Rectal smooth muscle tissue (tissue), 1 donor: ENCODE measurements at regions not wholly inside any gene's neighbourhood (a gene's known extent, or its start where the extent isn't known, plus 50 kb on each side); places are given as distances from the start of the nearest gene placed in this dataset.
"Not testable (repeated sequence)": the region's sequence is repeated elsewhere in the genome, so short reads cannot be mapped to it uniquely, and the experiment has no call there.

Source experiments
- H3K27ac ChIP-seq: one replicate; pipeline ENCODE4 v1.7.0; 2013; ENCODE audit warnings: low read depth, low read length, inconsistent platforms
- H3K27me3 ChIP-seq: one replicate; pipeline ENCODE4 v1.7.0; 2013; ENCODE audit warnings: low read length; ENCODE audit not compliant: control insufficient read depth, insufficient read depth
- H3K36me3 ChIP-seq: one replicate; pipeline ENCODE4 v1.7.0; 2013; ENCODE audit warnings: low read length; ENCODE audit not compliant: control insufficient read depth, insufficient read depth
- H3K4me1 ChIP-seq: one replicate; pipeline ENCODE4 v1.7.0; 2013; ENCODE audit warnings: low read length; ENCODE audit not compliant: control insufficient read depth, insufficient read depth
- H3K4me3 ChIP-seq: one replicate; pipeline ENCODE4 v1.7.0; 2013; ENCODE audit warnings: low read length
- H3K9ac ChIP-seq: one replicate; pipeline ENCODE4 v1.7.0; 2013; ENCODE audit warnings: low read length

DNA sequence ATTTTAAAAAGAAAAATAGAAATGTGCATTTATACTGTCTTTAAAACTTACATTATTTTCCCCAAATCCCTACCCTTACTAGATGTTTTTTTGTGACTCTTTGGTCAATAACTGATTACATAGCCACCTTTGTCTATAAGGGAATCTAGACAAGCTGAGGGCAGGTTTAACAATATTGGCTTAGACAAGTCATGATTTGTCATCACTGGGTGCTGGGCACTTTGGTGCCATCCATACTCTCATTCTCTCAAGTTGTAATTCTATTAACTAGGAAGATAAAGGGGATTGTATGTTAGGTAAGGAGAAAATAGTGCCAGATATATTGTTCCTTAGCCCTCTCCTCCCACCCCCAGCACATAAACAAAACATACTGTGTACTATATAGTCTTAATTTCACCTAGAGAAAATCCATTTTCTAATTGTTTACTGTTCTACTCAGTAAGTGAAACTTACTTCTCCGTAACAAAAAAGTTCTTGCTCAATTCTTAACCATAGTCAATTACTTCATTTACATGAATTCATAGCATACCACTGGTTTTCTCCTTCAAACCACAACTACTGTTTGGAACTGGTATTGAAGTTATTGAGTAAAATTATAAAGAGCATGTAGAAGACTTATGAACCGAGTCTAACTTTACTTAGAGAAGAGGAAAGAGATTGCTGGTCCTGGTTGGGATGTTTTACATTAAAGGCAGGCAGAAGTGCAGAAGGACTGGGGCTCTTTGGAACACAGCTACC lies 877.1 kb downstream of the PDCD6IP start:
- no peak overlapping the region for H3K27ac ChIP-seq
- H3K9ac ChIP-seq = no peak overlapping the region
- no peaks in the 10 kb centered on the region for H3K27me3 ChIP-seq
- H3K4me1 ChIP-seq = no peaks in the 10 kb centered on the region
- H3K4me3 ChIP-seq = no peak overlapping the region
- H3K36me3 ChIP-seq = no peaks in the 10 kb centered on the region

DNA sequence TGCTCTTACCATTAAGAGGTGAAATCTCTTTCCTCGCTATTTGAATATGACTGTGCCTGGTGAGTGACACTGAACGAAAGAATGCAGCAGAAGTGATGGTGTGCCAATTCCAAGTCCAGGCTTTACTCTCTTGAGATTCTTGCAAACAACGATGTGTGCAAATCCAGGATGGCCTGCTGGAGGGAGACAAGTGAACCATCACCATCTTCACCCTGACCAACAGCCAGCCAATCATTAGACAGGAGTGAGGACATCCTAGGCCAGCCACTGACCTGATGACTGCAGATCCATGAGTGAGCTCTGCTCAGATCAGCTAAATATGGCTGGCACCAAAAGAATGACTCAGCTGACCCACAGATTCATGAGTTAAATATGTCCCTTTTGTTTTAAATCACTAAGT lies 878.0 kb downstream of the PDCD6IP start:
- Histone ChIP-seq H3K36me3 (no peaks in the 10 kb centered on the region), H3K9ac (no peak overlapping the region), H3K4me3 (no peak overlapping the region), H3K4me1 (no peaks in the 10 kb centered on the region), H3K27ac (no peak overlapping the region), H3K27me3 (no peaks in the 10 kb centered on the region)

DNA sequence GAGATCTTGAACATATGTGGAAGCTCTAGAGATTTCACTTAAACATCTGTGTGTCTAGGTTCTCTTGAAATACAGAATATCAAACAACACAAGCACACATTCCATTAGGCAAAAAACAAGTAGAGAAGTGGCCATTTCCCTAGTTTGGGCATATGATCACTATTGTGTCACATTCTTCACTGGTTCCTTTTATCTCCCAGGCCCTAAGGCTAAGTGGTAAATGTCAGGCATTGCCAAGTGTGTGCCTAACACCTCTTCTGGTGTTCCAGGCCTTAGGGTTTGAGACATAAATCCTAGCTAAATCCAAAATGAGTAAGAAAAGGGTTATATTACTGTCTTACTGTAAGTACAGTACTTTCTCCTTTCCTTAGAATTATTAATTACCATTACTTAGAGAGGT lies 880.1 kb downstream of the PDCD6IP start:
- H3K27me3 ChIP-seq = no peaks in the 10 kb centered on the region
- no peaks in the 10 kb centered on the region for H3K4me1 ChIP-seq
- H3K4me3 ChIP-seq = no peak overlapping the region
- no peak overlapping the region for H3K27ac ChIP-seq
- H3K9ac ChIP-seq = no peak overlapping the region
- H3K36me3 ChIP-seq = no peaks in the 10 kb centered on the region

DNA sequence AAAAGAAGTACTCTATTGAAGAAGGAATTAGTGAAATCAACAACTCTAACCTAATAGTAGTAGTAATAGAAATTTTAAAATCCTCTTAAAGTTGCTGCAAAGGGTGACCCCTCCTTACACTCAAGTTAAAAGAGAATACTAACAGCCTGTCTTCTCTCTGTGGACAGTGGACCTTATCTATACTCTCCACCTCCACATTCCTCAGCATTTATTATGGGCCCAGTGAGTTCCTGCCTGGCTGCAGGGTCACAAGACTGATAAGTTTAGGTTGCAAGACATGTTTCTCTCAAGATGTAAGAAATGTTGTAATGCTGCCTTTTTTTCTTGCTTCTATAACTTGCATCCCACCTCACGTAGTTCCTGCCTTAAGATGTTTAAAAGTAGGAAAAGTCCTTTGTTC lies 880.6 kb downstream of the PDCD6IP start:
- not testable (repeated sequence) for H3K36me3 ChIP-seq, H3K27ac ChIP-seq, H3K4me1 ChIP-seq, H3K9ac ChIP-seq, H3K27me3 ChIP-seq, H3K4me3 ChIP-seq

DNA sequence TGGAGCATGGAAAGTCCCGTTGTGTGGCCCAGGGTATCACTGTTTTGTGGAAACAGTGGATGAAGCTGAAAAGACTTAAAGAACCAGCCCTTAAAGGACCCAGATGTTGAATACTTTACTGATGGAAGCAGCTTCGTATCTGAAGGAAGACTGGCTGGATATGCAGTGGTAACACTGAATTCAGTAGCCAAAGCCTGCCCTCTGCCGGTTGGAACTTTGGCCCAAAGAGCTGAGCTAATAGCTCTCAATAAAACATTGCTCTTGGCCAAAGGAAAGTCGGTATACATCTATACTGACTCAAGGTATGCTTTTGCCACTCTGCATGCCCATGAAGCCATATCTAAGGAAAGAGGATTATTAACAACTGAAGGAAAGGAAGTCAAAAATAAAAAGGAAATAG lies 885.4 kb downstream of the PDCD6IP start:
- H3K36me3 ChIP-seq = no peaks in the 10 kb centered on the region
- no peak overlapping the region for H3K9ac ChIP-seq
- H3K4me1 ChIP-seq = no peaks in the 10 kb centered on the region
- H3K27me3 ChIP-seq = no peaks in the 10 kb centered on the region
- no peak overlapping the region for H3K27ac ChIP-seq
- no peak overlapping the region for H3K4me3 ChIP-seq

DNA sequence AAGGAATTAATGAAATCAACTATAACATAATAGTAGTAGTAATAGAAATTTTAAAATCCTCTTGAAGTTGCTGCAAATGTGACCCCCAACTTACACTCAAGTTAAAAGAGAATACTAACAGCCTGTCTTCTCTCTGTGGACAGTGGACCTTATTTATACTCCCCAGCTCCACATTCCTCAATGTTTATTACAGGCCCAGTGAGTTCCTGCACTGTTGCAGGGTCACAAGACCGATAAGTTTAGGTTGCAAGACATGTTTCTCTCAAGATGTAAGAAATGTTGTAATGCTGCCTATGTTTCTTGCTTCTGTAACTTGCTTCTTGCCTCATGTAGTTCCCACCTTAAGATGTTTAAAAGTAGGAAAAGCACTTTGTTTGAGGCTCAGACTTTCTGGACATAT lies 888.1 kb downstream of the PDCD6IP start:
- Histone ChIP-seq H3K27ac (no peak overlapping the region), H3K36me3 (no peaks in the 10 kb centered on the region), H3K27me3 (no peaks in the 10 kb centered on the region)

DNA sequence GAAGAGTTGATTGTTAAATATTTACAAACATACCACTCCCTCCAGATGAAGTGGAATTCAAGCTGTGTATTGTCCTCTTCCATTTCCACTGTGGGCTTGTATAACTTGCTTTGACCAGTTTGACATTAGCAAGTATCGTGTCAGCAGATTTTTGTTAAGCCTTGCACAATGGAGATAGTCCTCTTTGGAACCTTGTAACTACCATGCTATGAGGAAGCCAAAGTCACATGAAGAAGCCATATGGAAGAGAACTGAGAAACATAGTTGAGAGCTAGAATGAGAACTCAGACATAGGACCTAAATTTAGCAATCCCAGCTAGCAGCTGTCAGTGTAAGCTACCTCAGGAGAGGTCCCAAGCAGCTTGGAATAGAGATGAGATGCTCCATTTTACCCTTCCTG lies 889.2 kb downstream of the PDCD6IP start:
- no peak overlapping the region for H3K9ac ChIP-seq
- H3K27me3 ChIP-seq = no peaks in the 10 kb centered on the region
- no peak overlapping the region for H3K27ac ChIP-seq

More for the DNA sequence above, 888.1 kb downstream of the PDCD6IP start:
- Histone ChIP-seq H3K9ac (no peak overlapping the region), H3K4me1 (no peaks in the 10 kb centered on the region), H3K4me3 (no peak overlapping the region)

DNA sequence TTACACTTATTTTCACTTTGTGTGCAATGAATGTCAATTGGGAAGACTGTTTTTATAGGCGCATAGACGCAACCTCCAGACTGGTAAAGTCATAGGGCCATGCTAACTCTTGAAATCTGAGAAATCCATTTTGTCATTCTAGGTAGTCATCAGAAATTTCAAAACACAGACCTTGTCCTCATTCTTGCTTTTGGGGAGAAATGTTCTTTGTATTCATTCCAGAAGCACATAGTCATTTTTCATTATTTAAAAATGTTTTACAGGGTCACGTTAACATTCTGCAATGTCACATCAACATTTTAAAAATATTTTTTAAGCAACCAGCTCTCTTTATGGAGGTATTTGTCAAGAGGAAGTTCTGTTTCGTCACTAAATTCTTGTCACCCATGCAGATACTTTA lies 898.4 kb downstream of the PDCD6IP start:
- Histone ChIP-seq H3K36me3 (no peaks in the 10 kb centered on the region), H3K4me1 (no peaks in the 10 kb centered on the region), H3K27ac (no peak overlapping the region), H3K9ac (no peak overlapping the region), H3K4me3 (no peak overlapping the region), H3K27me3 (no peaks in the 10 kb centered on the region)

More for the DNA sequence above, 889.2 kb downstream of the PDCD6IP start:
- Histone ChIP-seq H3K4me1 (no peaks in the 10 kb centered on the region), H3K4me3 (no peak overlapping the region), H3K36me3 (no peaks in the 10 kb centered on the region)

DNA sequence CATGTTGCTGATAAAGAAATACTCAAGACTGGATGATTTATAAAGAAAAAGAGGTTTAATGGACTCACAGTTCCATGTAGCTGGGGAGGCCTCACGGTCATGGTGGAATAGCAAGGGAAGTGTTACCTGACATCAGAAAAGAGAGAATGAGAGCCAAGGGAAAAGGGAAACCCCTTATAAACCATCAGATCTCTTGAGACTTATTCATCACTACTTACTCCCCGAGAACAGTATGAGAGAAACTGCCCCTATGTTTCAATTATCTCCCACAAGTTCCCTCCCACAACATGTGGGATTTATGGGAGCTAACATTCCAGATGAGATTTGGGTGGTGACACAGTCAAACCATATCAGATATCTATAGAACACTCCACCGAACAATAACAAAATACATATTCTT lies 904.6 kb downstream of the PDCD6IP start:
- Histone ChIP-seq H3K4me1 (no peaks in the 10 kb centered on the region), H3K36me3 (no peaks in the 10 kb centered on the region), H3K27ac (no peak overlapping the region), H3K27me3 (no peaks in the 10 kb centered on the region), H3K4me3 (no peak overlapping the region), H3K9ac (no peak overlapping the region)

DNA sequence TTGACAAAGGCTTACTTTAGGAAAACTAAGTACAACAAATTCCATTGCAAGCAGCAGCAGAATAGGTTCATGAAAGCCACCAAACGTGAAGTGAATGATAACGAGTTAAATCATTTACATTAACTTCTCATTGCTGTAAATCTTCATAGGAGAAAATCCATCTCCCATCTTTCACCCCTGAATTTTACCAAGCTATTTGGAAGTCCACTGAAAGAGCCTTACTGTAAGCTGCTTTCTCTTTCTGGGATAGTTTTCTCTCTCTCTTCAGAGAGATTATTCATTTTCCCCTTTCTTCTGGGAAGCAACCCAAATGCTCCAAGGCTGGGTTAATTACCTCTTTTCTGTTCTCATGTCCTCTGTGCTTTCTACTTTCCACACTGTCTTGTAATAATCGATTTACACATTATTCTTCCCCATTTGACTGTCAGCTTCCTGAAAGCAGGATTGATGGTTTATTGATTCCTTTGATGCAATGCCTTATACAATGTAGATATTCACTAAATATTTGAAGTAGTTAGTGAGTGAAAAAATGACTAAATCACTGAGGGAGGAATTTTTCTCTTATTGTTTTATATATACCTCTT lies 914.3 kb upstream of the ARPP21 start:
- no peak overlapping the region for H3K4me3 ChIP-seq
- H3K9ac ChIP-seq = no peak overlapping the region
- no peak overlapping the region for H3K27ac ChIP-seq
- no peaks in the 10 kb centered on the region for H3K27me3 ChIP-seq
- H3K4me1 ChIP-seq = no peaks in the 10 kb centered on the region
- H3K36me3 ChIP-seq = no peaks in the 10 kb centered on the region

DNA sequence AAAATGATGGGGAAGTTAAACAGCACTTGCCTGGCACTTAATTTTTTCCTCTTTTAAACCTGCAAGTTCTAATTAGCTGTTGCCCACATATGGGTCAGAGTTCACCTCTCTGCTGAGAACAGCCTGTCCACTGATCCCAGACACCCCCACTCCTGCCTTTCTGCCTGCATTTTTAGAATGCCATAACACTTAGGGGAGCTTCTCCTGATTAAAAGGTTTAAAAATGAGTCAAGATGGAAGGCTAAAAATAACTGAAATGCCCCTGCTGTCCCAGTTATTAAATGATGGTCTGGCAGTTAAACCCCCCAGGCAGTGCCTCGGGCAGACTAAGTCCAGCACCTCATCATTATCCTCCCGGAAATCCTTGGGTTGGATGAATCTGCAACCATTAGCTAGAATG lies 913.6 kb upstream of the ARPP21 start:
- H3K27me3 ChIP-seq = no peaks in the 10 kb centered on the region
- H3K9ac ChIP-seq = no peak overlapping the region
- H3K27ac ChIP-seq = no peak overlapping the region
- no peak overlapping the region for H3K4me3 ChIP-seq
- no peaks in the 10 kb centered on the region for H3K4me1 ChIP-seq
- no peaks in the 10 kb centered on the region for H3K36me3 ChIP-seq

DNA sequence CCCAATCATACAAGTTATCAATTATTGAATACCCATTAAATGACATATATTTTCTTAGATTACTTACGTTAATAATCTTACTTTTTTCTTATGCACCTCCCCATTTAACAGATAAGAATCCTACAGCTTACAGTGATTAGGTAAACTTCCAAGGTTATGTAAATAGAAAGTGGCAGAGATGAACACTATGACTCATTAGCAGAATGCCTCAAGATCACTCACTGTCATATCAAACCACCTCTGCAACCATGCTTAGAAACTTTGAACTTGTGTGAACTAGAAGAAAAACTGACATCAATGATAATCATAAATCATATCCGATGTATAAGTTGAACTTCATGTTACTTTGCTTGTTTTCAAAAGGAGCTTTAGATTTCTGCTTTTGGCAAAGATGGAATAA lies 911.6 kb upstream of the ARPP21 start:
- Histone ChIP-seq H3K36me3 (no peaks in the 10 kb centered on the region), H3K4me1 (no peaks in the 10 kb centered on the region), H3K9ac (no peak overlapping the region), H3K4me3 (no peak overlapping the region), H3K27ac (no peak overlapping the region), H3K27me3 (no peaks in the 10 kb centered on the region)

DNA sequence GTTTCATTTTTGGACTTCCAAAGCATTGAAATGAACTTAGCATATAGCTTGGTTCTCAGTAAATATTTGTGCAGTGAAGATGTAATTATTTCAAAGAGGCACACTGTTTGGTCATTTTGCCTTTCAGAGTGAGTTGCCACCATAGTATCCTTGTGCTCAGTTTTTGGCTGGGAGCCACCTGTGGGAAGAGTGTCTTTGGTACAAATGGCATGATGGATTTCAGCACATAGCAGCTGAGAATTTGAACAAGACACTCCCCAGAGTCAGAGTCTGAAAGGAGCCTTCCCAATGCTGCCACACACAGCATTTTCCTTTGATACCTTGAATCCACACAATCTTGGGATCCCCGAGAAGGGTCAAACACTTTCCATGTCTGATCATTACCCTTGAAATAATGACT lies 897.2 kb upstream of the ARPP21 start:
- Histone ChIP-seq H3K36me3 (no peaks in the 10 kb centered on the region), H3K27me3 (no peaks in the 10 kb centered on the region), H3K4me3 (no peak overlapping the region), H3K27ac (no peak overlapping the region), H3K4me1 (no peaks in the 10 kb centered on the region), H3K9ac (no peak overlapping the region)
